Panc1 (cell line): ENCODE measurements at regions not wholly inside any gene's neighbourhood (a gene's known extent, or its start where the extent isn't known, plus 50 kb on each side); places are given as distances from the start of the nearest gene placed in this dataset.

Source experiments
- ATAC-seq: fragments of 200-7000 bp; cut with Tn5 transposase; 2 replicates; pipeline ENCODE4 v1.9.1; 2020; ENCODE audit warnings: mild to moderate bottlenecking, moderate library complexity
- BruUV-seq: library from RNA; stranded (reverse); fragments of 400-500 nt; replicated peaks from 2 replicates; lab custom pipeline; 2021; lab: Mats Ljungman, UMichigan
- CTCF ChIA-PET: fragments of 300-600 bp; sonication (Branson Sonifier 250); formaldehyde crosslinking; loops from one replicate; lab custom pipeline; 2022; ENCODE audit warnings: antibody characterized with exemption; lab: Charles Lee
- POLR2A ChIA-PET: fragments of 300-600 bp; sonication (Branson Sonifier 250); formaldehyde crosslinking; loops from one replicate; lab custom pipeline; 2022; ENCODE audit warnings: antibody characterized with exemption; lab: Charles Lee
- DNase-seq: peaks from one replicate; pipeline ENCODE4 v3.0.0-alpha.2; 2010; ENCODE audit warnings: low read depth, low spot score
- H3K27ac ChIP-seq: 2 replicates; pipeline ENCODE4 v1.5.1; 2011; ENCODE audit warnings: mild to moderate bottlenecking, low read length, inconsistent platforms
- H3K27me3 ChIP-seq: fragments of 200-500 bp; sonication (Bioruptor generic); 2 replicates; pipeline ENCODE4 v1.6.0; 2014; ENCODE audit warnings: low read length, inconsistent platforms; ENCODE audit not compliant: control insufficient read depth, insufficient read depth
- H3K36me3 ChIP-seq: fragments of 200-500 bp; sonication (Bioruptor generic); 2 replicates; pipeline ENCODE4 v1.5.1; 2014; ENCODE audit warnings: inconsistent platforms, mild to moderate bottlenecking, low read length, moderate library complexity; ENCODE audit not compliant: control insufficient read depth, insufficient read depth
- H3K4me1 ChIP-seq: 2 replicates; pipeline ENCODE4 v1.5.1; 2011; ENCODE audit warnings: inconsistent platforms, mild to moderate bottlenecking, low read length, moderate library complexity; ENCODE audit not compliant: control insufficient read depth, insufficient read depth
- H3K4me3 ChIP-seq, 2 experiments: 2 replicates each; pipeline ENCODE4 v1.5.1; 2011 to 2012; ENCODE audit warnings: low read depth in 2 of 2, low read length in 2 of 2, mild to moderate bottlenecking in 2 of 2, inconsistent platforms in 1 of 2, moderate library complexity in 1 of 2
- H3K9me3 ChIP-seq: fragments of 200-500 bp; sonication (Bioruptor generic); 2 replicates; pipeline ENCODE4 v1.5.1; 2014; ENCODE audit warnings: low read depth, mild to moderate bottlenecking, inconsistent platforms, low read length, moderate library complexity; ENCODE audit not compliant: control insufficient read depth, insufficient read depth
- CTCF ChIP-seq: fragments of 450-650 bp; IDR thresholded peaks from 2 replicates; pipeline ENCODE4 v1.5.1; 2017; ENCODE audit warnings: mild to moderate bottlenecking
- POLR2AphosphoS5 ChIP-seq: IDR thresholded peaks from 2 replicates; pipeline ENCODE4 v1.6.1; 2012; ENCODE audit warnings: mild to moderate bottlenecking, low read depth, low read length, moderate library complexity
- REST ChIP-seq, 2 experiments: IDR thresholded peaks; 2 replicates each; pipeline ENCODE4 v1.6.1; 2011 to 2012; ENCODE audit warnings: low read depth in 2 of 2, control low read depth in 1 of 2, low read length in 1 of 2, mild to moderate bottlenecking in 1 of 2, moderate library complexity in 1 of 2; ENCODE audit not compliant: insufficient read depth in 1 of 2
- SIN3A ChIP-seq: IDR thresholded peaks from 2 replicates; pipeline ENCODE4 v1.6.1; 2012; ENCODE audit warnings: low read depth, mild to moderate bottlenecking, low read length, moderate library complexity, borderline replicate concordance; ENCODE audit not compliant: insufficient read depth
- TCF7L2 ChIP-seq: IDR thresholded peaks from 2 replicates; pipeline ENCODE4 v1.6.1; 2011; ENCODE audit warnings: mild to moderate bottlenecking, low read depth, low read length, inconsistent platforms
- in situ Hi-C: cut with HindIII; loops from 2 replicates; pipeline ENCODE4 v1.10.0; 2016; ENCODE audit warnings: low sequenced_read_pairs, low pct_unique_long_range_greater_than_20kb
- intact Hi-C: fragments of 100-400 bp; cut with micrococcal nuclease; formaldehyde crosslinking; loops from one replicate; pipeline ENCODE4 v1.10.0; 2022; ENCODE audit not compliant: unreplicated experiment

GRCh38 chr15:27670486-27671209 is 428.5 kb downstream of the OCA2 start:
- Histone ChIP-seq H3K4me1 (no peaks in the 10 kb centered on the region), H3K36me3 (no peaks in the 10 kb centered on the region), H3K4me3 (no peak overlapping the region), H3K27ac (no peak overlapping the region), H3K9me3 (no peaks in the 10 kb centered on the region), H3K27me3 (no peaks in the 10 kb centered on the region)
- ChIA-PET POLR2A (no interaction called here), CTCF (no interaction called here)
- in situ Hi-C loops (no loop called here), intact Hi-C loops (no loop called here)
- TF ChIP-seq SIN3A (no peak), POLR2AphosphoS5 (no peak), CTCF (no peak), TCF7L2 (no peak), REST (IDR thresholded peaks at IDR 0.05; ENCODE audit: insufficient read depth in 1 of 2, low read depth in 2 of 2, low read length in 1 of 2) (no peak)
- no TSS peak for BruUV-seq
- DNase-seq (no peak), ATAC-seq (no peak)

GRCh38 chr15:27669641-27670040 is 429.5 kb downstream of the OCA2 start:
- ATAC-seq (no peak), DNase-seq (no peak)
- intact Hi-C loops (no loop called here), in situ Hi-C loops (no loop called here)
- POLR2A ChIA-PET, result no interaction called here
- Histone ChIP-seq H3K27ac (no peak overlapping the region), H3K9me3 (no peaks in the 10 kb centered on the region), H3K4me3 (no peak overlapping the region), H3K36me3 (no peaks in the 10 kb centered on the region), H3K4me1 (no peaks in the 10 kb centered on the region), H3K27me3 (no peaks in the 10 kb centered on the region)
- BruUV-seq, result no TSS peak
- CTCF ChIA-PET, result no interaction called here
- TF ChIP-seq POLR2AphosphoS5 (no peak), REST (IDR thresholded peaks at IDR 0.05; ENCODE audit: insufficient read depth in 1 of 2, low read depth in 2 of 2, low read length in 1 of 2) (no peak), CTCF (no peak)
